DOHH2 (cell line): ENCODE measurements at regions not wholly inside any gene's neighbourhood (a gene's known extent, or its start where the extent isn't known, plus 50 kb on each side); places are given as distances from the start of the nearest gene placed in this dataset.

Experiments
- EZH2phosphoT487 ChIP-seq: fragments of 200-600 bp; sonication (generic); IDR thresholded peaks from 2 replicates; pipeline ENCODE4 v1.6.1; 2017; ENCODE audit warnings: borderline replicate concordance, mild to moderate bottlenecking, antibody characterized with exemption, low read length, moderate library complexity, mixed read lengths
- TF ChIP-seq, protein P1 (sequence below): fragments of 200-600 bp; sonication (generic); IDR thresholded peaks from one replicate; pipeline ENCODE4 v1.5.1; 2014; ENCODE audit warnings: antibody characterized with exemption, mild to moderate bottlenecking, low read depth, low read length; ENCODE audit not compliant: poor library complexity, severe bottlenecking

DNA sequence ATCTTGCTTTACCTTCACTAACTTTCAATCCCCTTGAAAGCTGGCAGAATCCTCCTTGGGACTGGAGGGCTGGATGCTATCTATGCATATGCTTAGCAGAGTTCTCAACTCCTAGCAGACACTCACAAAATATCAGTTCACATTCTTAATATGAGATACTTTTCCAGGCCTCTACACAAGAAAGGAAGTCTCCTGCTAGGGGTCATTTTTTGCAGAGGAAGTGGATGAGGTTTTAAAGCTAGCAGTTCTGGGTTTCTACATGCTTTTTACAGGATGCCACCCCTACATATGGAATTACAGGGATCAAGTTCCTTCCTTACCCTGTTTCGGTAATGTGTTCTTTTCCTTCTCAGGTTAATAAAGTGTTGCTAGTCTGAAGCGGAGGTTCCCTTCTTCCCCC lies 206.3 kb upstream of the TP63 start:
- TF ChIP-seq, protein P1, sequence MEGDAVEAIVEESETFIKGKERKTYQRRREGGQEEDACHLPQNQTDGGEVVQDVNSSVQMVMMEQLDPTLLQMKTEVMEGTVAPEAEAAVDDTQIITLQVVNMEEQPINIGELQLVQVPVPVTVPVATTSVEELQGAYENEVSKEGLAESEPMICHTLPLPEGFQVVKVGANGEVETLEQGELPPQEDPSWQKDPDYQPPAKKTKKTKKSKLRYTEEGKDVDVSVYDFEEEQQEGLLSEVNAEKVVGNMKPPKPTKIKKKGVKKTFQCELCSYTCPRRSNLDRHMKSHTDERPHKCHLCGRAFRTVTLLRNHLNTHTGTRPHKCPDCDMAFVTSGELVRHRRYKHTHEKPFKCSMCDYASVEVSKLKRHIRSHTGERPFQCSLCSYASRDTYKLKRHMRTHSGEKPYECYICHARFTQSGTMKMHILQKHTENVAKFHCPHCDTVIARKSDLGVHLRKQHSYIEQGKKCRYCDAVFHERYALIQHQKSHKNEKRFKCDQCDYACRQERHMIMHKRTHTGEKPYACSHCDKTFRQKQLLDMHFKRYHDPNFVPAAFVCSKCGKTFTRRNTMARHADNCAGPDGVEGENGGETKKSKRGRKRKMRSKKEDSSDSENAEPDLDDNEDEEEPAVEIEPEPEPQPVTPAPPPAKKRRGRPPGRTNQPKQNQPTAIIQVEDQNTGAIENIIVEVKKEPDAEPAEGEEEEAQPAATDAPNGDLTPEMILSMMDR: no peak
- no peak for TF ChIP-seq EZH2phosphoT487
